ENCODE measurements at regions not wholly inside any gene's neighbourhood (a gene's known extent, or its start where the extent isn't known, plus 50 kb on each side); places are given as distances from the start of the nearest gene placed in this dataset.

DNA sequence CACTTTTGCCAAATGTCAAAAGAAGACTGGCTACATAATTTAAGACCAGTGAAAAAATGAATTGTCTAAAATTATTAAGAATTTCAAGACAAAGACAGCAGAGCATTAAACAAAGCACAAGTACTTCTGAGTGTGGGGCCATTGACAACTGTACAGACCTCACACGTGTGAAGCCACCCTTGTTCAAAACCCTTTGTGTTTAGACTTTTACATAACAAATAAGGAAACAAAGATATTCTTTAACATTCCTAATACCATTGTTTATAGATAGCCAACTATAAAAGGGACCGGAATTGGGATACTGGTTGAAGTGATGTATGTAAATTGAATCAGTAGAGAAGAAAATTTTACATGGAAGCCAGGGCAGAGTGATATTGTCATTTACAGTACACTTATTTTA lies 624.2 kb downstream of the PCDH18 start:
- DNase-seq (ENCODE audit: extremely low spot score): no peak
- POLR2A ChIA-PET: no interaction called here
- CTCF ChIA-PET: no interaction called here
- TF ChIP-seq, protein P1, sequence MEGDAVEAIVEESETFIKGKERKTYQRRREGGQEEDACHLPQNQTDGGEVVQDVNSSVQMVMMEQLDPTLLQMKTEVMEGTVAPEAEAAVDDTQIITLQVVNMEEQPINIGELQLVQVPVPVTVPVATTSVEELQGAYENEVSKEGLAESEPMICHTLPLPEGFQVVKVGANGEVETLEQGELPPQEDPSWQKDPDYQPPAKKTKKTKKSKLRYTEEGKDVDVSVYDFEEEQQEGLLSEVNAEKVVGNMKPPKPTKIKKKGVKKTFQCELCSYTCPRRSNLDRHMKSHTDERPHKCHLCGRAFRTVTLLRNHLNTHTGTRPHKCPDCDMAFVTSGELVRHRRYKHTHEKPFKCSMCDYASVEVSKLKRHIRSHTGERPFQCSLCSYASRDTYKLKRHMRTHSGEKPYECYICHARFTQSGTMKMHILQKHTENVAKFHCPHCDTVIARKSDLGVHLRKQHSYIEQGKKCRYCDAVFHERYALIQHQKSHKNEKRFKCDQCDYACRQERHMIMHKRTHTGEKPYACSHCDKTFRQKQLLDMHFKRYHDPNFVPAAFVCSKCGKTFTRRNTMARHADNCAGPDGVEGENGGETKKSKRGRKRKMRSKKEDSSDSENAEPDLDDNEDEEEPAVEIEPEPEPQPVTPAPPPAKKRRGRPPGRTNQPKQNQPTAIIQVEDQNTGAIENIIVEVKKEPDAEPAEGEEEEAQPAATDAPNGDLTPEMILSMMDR (IDR thresholded peaks at IDR 0.05; ENCODE audit: control extremely low read depth, extremely low read depth, low read depth, missing control alignments): no peak

DNA sequence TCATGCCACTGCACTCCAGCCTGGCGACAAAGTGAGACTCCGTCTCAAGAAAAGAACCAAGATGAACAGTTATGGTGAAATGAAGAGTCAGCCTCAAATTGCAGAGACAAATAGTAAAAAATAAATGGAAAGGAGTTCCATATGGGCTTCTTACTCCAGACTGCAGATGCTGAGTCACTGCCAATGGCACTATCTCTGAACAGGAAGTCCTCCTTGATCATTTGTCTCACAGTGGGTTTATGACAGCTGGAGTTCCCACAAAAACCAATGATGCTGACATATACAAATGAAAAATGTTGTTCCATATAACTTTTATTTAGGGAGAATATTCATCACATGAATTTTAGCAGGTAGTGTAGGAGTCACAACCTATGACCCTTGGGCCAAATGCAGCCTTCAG lies 631.6 kb downstream of the PCDH18 start:
- CTCF ChIA-PET: no interaction called here
- POLR2A ChIA-PET: no interaction called here
- DNase-seq (ENCODE audit: extremely low spot score): no peak
- TF ChIP-seq, protein P1 (IDR thresholded peaks at IDR 0.05; ENCODE audit: control extremely low read depth, extremely low read depth, low read depth, missing control alignments): no peak

DNA sequence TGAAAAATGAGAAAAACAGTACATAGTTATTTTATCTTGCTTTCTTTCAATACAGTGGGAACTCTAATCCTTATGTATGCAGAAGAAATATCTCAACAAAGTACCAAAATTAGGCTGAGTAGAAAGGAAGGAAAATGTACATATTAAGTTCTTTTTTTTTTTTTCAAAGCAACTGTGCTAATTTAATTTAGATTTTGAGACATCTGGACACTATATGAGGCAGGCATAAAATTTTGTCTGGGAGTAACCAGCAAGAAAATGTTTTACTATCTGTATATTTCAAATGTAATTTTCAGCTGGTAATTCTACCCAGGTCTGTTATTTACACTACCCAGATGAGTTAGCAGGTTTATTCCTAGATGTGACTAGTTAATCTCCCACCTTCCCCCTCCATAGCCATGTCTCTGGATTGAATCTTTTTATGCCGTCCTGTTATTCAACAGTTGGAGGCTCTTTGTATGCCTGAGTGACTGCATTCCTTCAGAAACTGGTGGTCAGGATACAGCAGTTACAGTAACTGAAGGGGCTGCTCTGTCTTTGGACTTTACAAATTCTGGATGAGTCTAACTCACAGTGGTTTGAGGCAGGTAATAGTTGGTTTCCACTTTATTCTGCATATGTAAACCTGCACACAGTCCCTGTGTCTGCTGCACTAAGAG lies 633.6 kb downstream of the PCDH18 start:
- TF ChIP-seq, protein P1 (IDR thresholded peaks at IDR 0.05; ENCODE audit: control extremely low read depth, extremely low read depth, low read depth, missing control alignments): no peak
- no peak for DNase-seq (ENCODE audit: extremely low spot score)
- ChIA-PET CTCF (interaction anchor here (1.4 kb wide), 1 partner anchor 23 kb away, joined by 3 read pairs; no protein-coding TSS in a partner anchor), POLR2A (no interaction called here)

DNA sequence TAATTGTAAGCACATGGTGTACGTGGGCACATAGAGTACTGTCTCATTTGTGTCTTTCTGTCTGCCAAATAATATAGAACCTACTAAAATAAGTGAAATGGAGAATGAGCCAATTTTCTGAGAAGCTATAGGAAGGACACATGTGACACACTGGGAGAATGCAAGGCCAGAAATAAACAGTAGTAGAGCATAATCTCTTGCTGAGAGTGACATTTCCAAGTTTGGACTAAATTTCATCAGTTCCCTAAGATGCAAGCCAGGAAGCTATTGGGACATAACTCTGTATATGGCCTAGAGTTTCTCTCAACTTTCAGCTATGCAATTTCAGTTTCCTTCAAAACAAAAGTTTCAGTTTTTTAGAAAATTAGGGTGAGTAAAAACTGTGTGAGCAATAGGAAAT lies 638.7 kb downstream of the PCDH18 start:
- ChIA-PET POLR2A (no interaction called here), CTCF (interaction anchor here (1.3 kb wide), 1 partner anchor 29 kb away, joined by 3 read pairs; no protein-coding TSS in a partner anchor)
- DNase-seq (ENCODE audit: extremely low spot score): no peak
- TF ChIP-seq, protein P1 (IDR thresholded peaks at IDR 0.05; ENCODE audit: control extremely low read depth, extremely low read depth, low read depth, missing control alignments): no peak

DNA sequence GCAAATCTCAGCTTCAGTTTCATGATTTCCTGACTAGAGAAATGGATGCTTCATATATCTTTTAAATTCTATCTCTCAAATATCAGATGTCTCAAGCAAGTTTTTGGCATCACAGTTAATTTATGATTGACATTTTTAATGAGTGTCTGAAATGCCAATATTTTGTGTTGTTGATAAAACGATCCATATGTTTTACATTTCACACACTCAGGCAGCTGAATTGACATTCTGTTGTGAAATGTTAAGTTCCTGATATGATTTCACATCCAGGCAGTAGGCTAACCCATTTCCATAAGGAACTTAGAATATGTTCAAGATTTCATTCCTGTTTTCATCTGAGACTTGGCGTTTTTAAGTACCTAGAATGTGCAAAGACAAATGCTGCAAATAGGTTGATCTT lies 650.6 kb downstream of the PCDH18 start:
- TF ChIP-seq, protein P1 (IDR thresholded peaks at IDR 0.05; ENCODE audit: control extremely low read depth, extremely low read depth, low read depth, missing control alignments): no peak
- no peak for DNase-seq (ENCODE audit: extremely low spot score)
- ChIA-PET CTCF (interaction anchor here (1.5 kb wide), 1 partner anchor 16 kb away, joined by 3 read pairs; no protein-coding TSS in a partner anchor), POLR2A (no interaction called here)

DNA sequence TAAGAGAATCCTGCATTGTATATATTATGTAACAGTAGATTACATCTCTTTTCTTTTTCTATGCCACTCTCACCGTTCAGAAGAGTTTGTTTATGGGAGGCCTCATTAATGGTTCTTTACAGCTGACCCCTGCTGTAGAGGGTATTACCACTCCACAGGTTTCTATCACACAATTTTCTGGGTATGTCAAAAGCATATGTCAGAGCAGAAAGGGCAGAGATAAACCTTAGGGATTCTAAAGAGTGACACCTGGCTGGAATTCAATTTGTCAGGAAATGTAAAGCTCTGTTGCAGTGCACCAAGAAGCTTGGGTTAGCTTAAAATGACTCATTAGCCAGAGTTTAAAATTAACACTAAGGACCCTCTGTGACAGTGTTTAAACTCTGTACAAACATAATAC lies 658.7 kb downstream of the PCDH18 start:
- POLR2A ChIA-PET: no interaction called here
- CTCF ChIA-PET: interaction anchor here (2.4 kb wide), 1 partner anchor 9 kb away, joined by 12 read pairs; no protein-coding TSS in a partner anchor
- TF ChIP-seq, protein P1 (IDR thresholded peaks at IDR 0.05; ENCODE audit: control extremely low read depth, extremely low read depth, low read depth, missing control alignments): no peak

More for the DNA sequence above, 658.7 kb downstream of the PCDH18 start:
- DNase-seq (ENCODE audit: extremely low spot score): no peak

Measured in GM10248 (cell line).